ENCODE measurements at regions not wholly inside any gene's neighbourhood (a gene's known extent, or its start where the extent isn't known, plus 50 kb on each side); places are given as distances from the start of the nearest gene placed in this dataset.
"Not testable (repeated sequence)": the region's sequence is repeated elsewhere in the genome, so short reads cannot be mapped to it uniquely, and the experiment has no call there.

DNA sequence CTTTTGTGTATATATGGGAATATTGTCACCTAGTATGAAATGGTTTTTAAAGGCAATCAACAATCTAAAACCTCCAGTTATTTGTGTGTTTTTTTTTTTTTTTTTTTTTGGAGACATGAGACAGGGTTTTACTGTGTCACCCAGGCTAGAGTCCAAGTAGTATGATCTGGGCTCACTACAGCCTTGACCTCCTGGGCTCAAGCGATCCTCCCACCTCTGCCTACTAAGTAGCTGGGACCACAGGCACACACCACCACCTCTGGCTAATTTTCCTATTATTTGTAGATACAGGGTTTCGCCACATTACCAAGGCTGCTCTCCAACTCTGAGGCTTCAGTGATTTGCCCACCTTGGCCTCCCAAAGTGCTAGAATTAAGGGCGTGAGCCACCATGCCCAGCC, 349.9 kb downstream of the UTRN start:
- TF ChIP-seq CTCF (IDR thresholded peaks at IDR 0.05; ENCODE audit: low read depth, low read length) = no peak
- H3K4me3 ChIP-seq (ENCODE audit: low read depth, low read length) = no peak overlapping the region

- H3K4me3 ChIP-seq (ENCODE audit: low read depth, low read length) = not testable (repeated sequence)
Observed at GRCh38 chr6:144636025-144636424, 350.9 kb downstream of the UTRN start.

DNA sequence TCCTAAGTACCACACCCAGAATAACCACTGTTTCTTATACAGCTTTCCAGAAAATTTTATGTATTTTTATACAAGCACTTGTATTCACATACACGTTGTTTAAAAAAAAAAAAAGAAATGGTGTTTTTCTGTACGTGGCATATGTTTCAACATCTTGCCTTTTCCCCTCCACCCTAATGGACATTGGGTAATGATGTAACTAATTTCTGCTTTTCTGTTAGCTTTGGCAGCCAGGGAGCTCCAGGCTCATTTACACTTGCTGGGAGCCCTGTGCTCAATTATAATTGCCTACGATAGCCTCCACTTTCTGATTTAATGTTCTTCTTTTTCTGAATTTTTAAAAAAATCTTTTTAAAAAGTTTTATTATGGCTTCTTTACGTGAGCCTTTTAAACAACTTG, 352.4 kb downstream of the UTRN start:
- H3K4me3 ChIP-seq (ENCODE audit: low read depth, low read length) = no peak overlapping the region
- no peak for TF ChIP-seq CTCF (IDR thresholded peaks at IDR 0.05; ENCODE audit: low read depth, low read length)

GRCh38 chr6:144639654-144640053, 354.5 kb downstream of the UTRN start:
- no peak overlapping the region for H3K4me3 ChIP-seq (ENCODE audit: low read depth, low read length)
- no peak for TF ChIP-seq CTCF (IDR thresholded peaks at IDR 0.05; ENCODE audit: low read depth, low read length)

DNA sequence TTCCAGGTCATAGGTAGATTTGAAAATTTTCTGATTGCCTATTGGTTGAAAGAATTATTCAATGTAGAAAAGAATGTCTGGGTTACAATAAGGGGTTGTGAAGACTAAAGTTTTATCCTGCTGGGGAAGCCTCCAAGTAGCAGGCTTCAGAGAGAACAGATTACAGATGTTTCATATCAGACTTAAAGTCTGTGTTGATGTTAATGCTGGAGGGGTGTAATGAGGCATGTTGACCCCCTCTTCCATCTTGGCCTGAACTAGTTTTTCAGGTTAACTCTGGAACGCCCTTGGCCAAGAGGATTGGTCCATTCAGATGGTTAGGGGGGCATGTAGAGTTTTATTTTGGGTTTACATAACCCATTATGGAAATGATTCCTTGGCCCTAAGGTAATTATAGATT, 356.2 kb downstream of the UTRN start:
- H3K4me3 ChIP-seq (ENCODE audit: low read depth, low read length) = no peak overlapping the region
- TF ChIP-seq CTCF (IDR thresholded peaks at IDR 0.05; ENCODE audit: low read depth, low read length) = no peak

GRCh38 chr6:144644776-144645175, 359.6 kb downstream of the UTRN start:
- TF ChIP-seq CTCF (IDR thresholded peaks at IDR 0.05; ENCODE audit: low read depth, low read length) = no peak
- H3K4me3 ChIP-seq (ENCODE audit: low read depth, low read length) = no peak overlapping the region

DNA sequence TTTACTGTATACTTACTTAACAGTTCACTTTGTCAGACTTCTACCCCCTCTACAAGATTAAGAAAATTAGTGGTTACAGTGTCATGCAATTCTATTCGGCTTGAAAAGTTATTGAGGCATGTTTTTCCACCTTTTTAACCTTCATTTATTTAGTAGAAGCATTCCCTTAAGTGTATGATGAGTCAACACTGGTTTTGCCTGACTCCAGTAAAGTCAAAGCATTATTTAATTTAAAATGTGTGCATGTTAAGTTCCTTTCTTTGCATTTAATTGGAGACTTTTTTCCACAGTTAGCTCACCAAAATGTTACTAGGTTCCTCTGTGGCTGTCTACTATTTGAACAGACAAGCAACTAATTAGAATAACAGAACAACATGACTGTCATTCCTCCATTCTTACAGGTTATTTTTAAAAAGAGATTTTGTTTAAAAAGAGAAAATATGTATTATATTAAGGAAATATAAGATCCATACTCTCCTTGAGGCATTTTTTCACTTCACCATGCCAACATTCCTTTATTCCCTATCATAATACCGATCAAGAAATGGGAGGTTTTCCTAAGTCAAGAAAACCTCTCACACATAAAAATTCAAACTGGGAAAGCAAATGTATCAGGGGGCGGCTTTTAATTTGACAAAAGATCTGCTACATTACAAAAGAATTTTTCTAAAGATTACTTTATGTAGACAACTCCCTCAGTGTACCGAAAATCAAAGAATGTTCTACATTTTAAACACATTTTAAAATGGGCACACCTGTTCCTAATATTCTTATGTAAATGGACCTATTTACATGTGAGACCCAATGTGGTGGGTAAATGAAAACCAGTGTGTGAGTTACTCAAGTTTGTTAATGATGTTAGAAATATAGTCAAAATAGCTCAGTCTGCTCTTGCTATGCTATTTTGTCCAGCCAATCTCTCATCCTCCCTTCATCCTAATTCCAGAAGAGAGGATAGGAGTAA, 361.2 kb downstream of the UTRN start:
- no peak overlapping the region for H3K4me3 ChIP-seq (ENCODE audit: low read depth, low read length)
- no peak for TF ChIP-seq CTCF (IDR thresholded peaks at IDR 0.05; ENCODE audit: low read depth, low read length)

All from WI38 (cell line).